GM12865 (cell line): ENCODE measurements at regions not wholly inside any gene's neighbourhood (a gene's known extent, or its start where the extent isn't known, plus 50 kb on each side); places are given as distances from the start of the nearest gene placed in this dataset.

ENCODE experiments used
- DNase-seq: peaks from one replicate; pipeline ENCODE4 v3.0.0; 2010; ENCODE audit warnings: low read depth
- H3K4me3 ChIP-seq: 2 replicates; pipeline ENCODE4 v1.5.1; 2011; ENCODE audit warnings: mild to moderate bottlenecking, low read depth, low read length, control low read depth
- CTCF ChIP-seq: IDR thresholded peaks from 2 replicates; pipeline ENCODE4 v1.5.1; 2011; ENCODE audit warnings: low read length, control low read depth, low read depth, inconsistent platforms; ENCODE audit not compliant: insufficient read depth; ENCODE audit errors: missing control alignments

GRCh38 chr22:49527611-49528419 is 299.9 kb downstream of the BRD1 start:
- no peak overlapping the region for H3K4me3 ChIP-seq
- no peak for DNase-seq
- TF ChIP-seq CTCF, result no peak

- H3K4me3 ChIP-seq, result no peak overlapping the region
- no peak for DNase-seq
- TF ChIP-seq CTCF, result no peak
Observed at GRCh38 chr22:49525801-49526535, 301.7 kb downstream of the BRD1 start.

GRCh38 chr22:49525360-49525759 is 302.3 kb downstream of the BRD1 start:
- no peak for DNase-seq
- no peak for TF ChIP-seq CTCF

GRCh38 chr22:49524362-49524761 is 303.3 kb downstream of the BRD1 start:
- TF ChIP-seq CTCF, result no peak
- no peak for DNase-seq
- no peak overlapping the region for H3K4me3 ChIP-seq

More at GRCh38 chr22:49525360-49525759, 302.3 kb downstream of the BRD1 start:
- no peak overlapping the region for H3K4me3 ChIP-seq

GRCh38 chr22:49523374-49524008 is 304.2 kb downstream of the BRD1 start:
- no peak overlapping the region for H3K4me3 ChIP-seq
- no peak for DNase-seq
- no peak for TF ChIP-seq CTCF

- DNase-seq, result no peak
- no peak overlapping the region for H3K4me3 ChIP-seq
- TF ChIP-seq CTCF, result no peak
Observed at GRCh38 chr22:49522582-49523373, 304.9 kb downstream of the BRD1 start.
